ENCODE measurements at regions not wholly inside any gene's neighbourhood (a gene's known extent, or its start where the extent isn't known, plus 50 kb on each side); places are given as distances from the start of the nearest gene placed in this dataset.
"Not testable (repeated sequence)": the region's sequence is repeated elsewhere in the genome, so short reads cannot be mapped to it uniquely, and the experiment has no call there.

DNA sequence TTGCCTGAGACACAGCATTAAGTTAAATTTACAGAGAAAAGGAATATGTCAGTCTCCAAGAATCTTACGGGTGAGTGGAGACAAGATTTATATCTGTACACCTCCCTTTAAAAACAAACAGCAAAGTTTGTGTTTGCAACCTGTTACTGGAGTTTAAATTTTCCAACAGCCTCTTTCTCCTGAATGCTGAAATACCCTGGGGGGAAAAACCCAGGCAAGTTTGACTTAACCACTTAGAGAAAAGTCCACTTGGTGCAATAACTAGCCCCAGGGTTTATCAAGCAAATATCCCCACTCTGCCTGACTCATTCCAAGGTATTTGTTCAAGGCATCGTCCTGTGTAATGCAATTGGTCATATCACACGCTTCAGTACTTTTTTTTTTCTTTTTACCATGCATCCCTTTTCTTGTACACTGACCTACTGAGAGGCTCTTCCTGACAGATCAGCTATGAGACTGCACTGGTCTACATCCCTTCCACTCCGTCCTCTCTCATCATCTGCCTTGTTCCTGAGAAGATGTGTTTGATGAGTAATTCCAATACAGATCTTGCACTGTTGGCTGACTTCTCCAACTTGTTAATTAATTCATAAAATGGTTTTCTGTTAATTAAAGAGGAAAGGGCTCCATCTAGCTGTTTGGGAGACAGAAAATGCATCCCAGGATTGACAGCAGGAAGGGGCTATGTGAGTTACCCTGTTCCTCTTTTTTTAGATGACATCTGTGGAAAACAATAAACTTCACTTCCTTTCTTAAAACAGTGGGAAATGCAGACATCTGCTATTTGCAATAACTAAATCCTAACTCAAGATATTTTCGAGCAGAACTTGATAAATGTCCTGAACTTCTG lies 212.5 kb upstream of the IRS2 start:
- H4K5ac ChIP-seq (ENCODE audit: low read length): no peak overlapping the region
- H3K36me3 ChIP-seq (ENCODE audit: control insufficient read depth, insufficient read depth, low read length): no peaks in the 10 kb centered on the region
- no peak overlapping the region for H3K27ac ChIP-seq (ENCODE audit: low read depth, low read length)
- WGBS (ENCODE audit: extremely low coverage, insufficient coverage, low lambda C conversion rate): no CpG with 5 or more reads among the region's 5 CpGs
- no peak overlapping the region for H3K4ac ChIP-seq (ENCODE audit: low read depth, low read length)
- H3K4me1 ChIP-seq (ENCODE audit: control insufficient read depth, low read depth, low read length): no peaks in the 10 kb centered on the region
- H3K4me3 ChIP-seq (ENCODE audit: low read length): no peak overlapping the region
- no peak overlapping the region for H4K8ac ChIP-seq (ENCODE audit: low read depth, low read length)
- no peak overlapping the region for H3K9ac ChIP-seq (ENCODE audit: low read length)
- no peak overlapping the region for H3K23ac ChIP-seq (ENCODE audit: low read length)
- no peak overlapping the region for H3K4me2 ChIP-seq (ENCODE audit: low read length)
- H3K18ac ChIP-seq (ENCODE audit: low read length): no peak overlapping the region
- H2BK5ac ChIP-seq (ENCODE audit: low read length): no peak overlapping the region
- no peak overlapping the region for H2BK120ac ChIP-seq (ENCODE audit: low read depth, low read length)
- H3K79me1 ChIP-seq (ENCODE audit: low read length): no peaks in the 10 kb centered on the region
- H3K27me3 ChIP-seq (ENCODE audit: insufficient read depth, low read length, poor library complexity): no peaks in the 10 kb centered on the region
- H2BK15ac ChIP-seq (replicated peaks; ENCODE audit: low read depth): no peak overlapping the region
- no peak overlapping the region for H2AK5ac ChIP-seq (ENCODE audit: low read length)
- no peak for DNase-seq
- H3K56ac ChIP-seq (ENCODE audit: low read length): no peak overlapping the region
- no peaks in the 10 kb centered on the region for H3K79me2 ChIP-seq (ENCODE audit: control insufficient read depth, insufficient read depth, low read length)

- no peak overlapping the region for H3K4me2 ChIP-seq (ENCODE audit: low read length)
- no peak overlapping the region for H4K5ac ChIP-seq (ENCODE audit: low read length)
- no peak overlapping the region for H3K4ac ChIP-seq (ENCODE audit: low read depth, low read length)
- H2BK5ac ChIP-seq (ENCODE audit: low read length): no peak overlapping the region
- no peak for DNase-seq
- no peak overlapping the region for H3K56ac ChIP-seq (ENCODE audit: low read length)
- no peak overlapping the region for H4K8ac ChIP-seq (ENCODE audit: low read depth, low read length)
- no peak overlapping the region for H3K9ac ChIP-seq (ENCODE audit: low read length)
- H3K23ac ChIP-seq (ENCODE audit: low read length): no peak overlapping the region
- H2AK5ac ChIP-seq (ENCODE audit: low read length): no peak overlapping the region
- H3K79me1 ChIP-seq (ENCODE audit: low read length): no peaks in the 10 kb centered on the region
- H3K18ac ChIP-seq (ENCODE audit: low read length): no peak overlapping the region
- H2BK15ac ChIP-seq (replicated peaks; ENCODE audit: low read depth): no peak overlapping the region
- no peaks in the 10 kb centered on the region for H3K4me1 ChIP-seq (ENCODE audit: control insufficient read depth, low read depth, low read length)
- no peak overlapping the region for H3K27ac ChIP-seq (ENCODE audit: low read depth, low read length)
- H2BK120ac ChIP-seq (ENCODE audit: low read depth, low read length): no peak overlapping the region
- H3K79me2 ChIP-seq (ENCODE audit: control insufficient read depth, insufficient read depth, low read length): no peaks in the 10 kb centered on the region
- H3K4me3 ChIP-seq (ENCODE audit: low read length): no peak overlapping the region
- no peaks in the 10 kb centered on the region for H3K36me3 ChIP-seq (ENCODE audit: control insufficient read depth, insufficient read depth, low read length)
- WGBS (ENCODE audit: extremely low coverage, insufficient coverage, low lambda C conversion rate): 100% methylated on average over 1 of the region's 1 CpG
- no peaks in the 10 kb centered on the region for H3K27me3 ChIP-seq (ENCODE audit: insufficient read depth, low read length, poor library complexity)
Measured at GRCh38 chr13:109998037-109998436, 211.7 kb upstream of the IRS2 start.

DNA sequence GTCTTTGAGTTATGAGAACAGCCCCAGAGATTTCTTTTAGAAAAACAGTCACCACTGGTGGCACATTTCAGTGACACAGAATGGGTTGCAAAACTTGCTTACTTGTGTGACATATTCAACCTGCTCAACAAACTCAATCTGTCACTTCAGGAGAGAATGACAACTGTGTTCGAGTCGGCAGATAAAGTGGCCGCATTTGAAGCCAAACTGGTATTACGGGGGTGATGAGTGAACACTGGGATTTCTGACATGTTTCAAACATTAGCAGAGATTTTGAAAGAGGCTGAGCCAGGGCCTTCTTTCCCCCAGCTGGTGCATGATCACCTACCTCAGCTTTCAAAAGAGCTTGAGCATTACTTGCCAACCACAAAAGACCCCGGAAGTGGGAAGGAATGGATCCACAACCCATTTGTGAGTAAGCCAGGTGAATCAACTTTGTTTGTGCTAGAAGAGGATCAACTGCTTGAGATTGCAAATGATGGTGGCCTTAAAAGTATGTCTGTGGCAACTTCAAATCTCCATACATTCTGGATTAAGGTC lies 210.7 kb upstream of the IRS2 start:
- not testable (repeated sequence) for H2AK5ac ChIP-seq (ENCODE audit: low read length); H2BK5ac ChIP-seq (ENCODE audit: low read length); H3K56ac ChIP-seq (ENCODE audit: low read length); H3K36me3 ChIP-seq (ENCODE audit: control insufficient read depth, insufficient read depth, low read length); H3K23ac ChIP-seq (ENCODE audit: low read length); DNase-seq; H3K9ac ChIP-seq (ENCODE audit: low read length); H3K18ac ChIP-seq (ENCODE audit: low read length); H3K4me2 ChIP-seq (ENCODE audit: low read length); H3K27me3 ChIP-seq (ENCODE audit: insufficient read depth, low read length, poor library complexity); H3K4me1 ChIP-seq (ENCODE audit: control insufficient read depth, low read depth, low read length); H3K4me3 ChIP-seq (ENCODE audit: low read length); H3K4ac ChIP-seq (ENCODE audit: low read depth, low read length); H3K79me2 ChIP-seq (ENCODE audit: control insufficient read depth, insufficient read depth, low read length); H4K8ac ChIP-seq (ENCODE audit: low read depth, low read length); H3K27ac ChIP-seq (ENCODE audit: low read depth, low read length); H3K79me1 ChIP-seq (ENCODE audit: low read length); H2BK15ac ChIP-seq (replicated peaks; ENCODE audit: low read depth); H4K5ac ChIP-seq (ENCODE audit: low read length); H2BK120ac ChIP-seq (ENCODE audit: low read depth, low read length)
- no CpG with 5 or more reads among the region's 5 CpGs for WGBS (ENCODE audit: extremely low coverage, insufficient coverage, low lambda C conversion rate)

GRCh38 chr13:109996404-109996960 lies 210.1 kb upstream of the IRS2 start:
- no peak overlapping the region for H4K8ac ChIP-seq (ENCODE audit: low read depth, low read length)
- no peaks in the 10 kb centered on the region for H3K79me2 ChIP-seq (ENCODE audit: control insufficient read depth, insufficient read depth, low read length)
- H3K36me3 ChIP-seq (ENCODE audit: control insufficient read depth, insufficient read depth, low read length): no peaks in the 10 kb centered on the region
- H3K27ac ChIP-seq (ENCODE audit: low read depth, low read length): no peak overlapping the region
- H3K4me1 ChIP-seq (ENCODE audit: control insufficient read depth, low read depth, low read length): no peaks in the 10 kb centered on the region
- H3K23ac ChIP-seq (ENCODE audit: low read length): no peak overlapping the region
- H3K9ac ChIP-seq (ENCODE audit: low read length): no peak overlapping the region
- no peak overlapping the region for H3K4ac ChIP-seq (ENCODE audit: low read depth, low read length)
- H2BK120ac ChIP-seq (ENCODE audit: low read depth, low read length): no peak overlapping the region
- H3K4me3 ChIP-seq (ENCODE audit: low read length): no peak overlapping the region
- H2AK5ac ChIP-seq (ENCODE audit: low read length): no peak overlapping the region
- H3K18ac ChIP-seq (ENCODE audit: low read length): no peak overlapping the region
- H2BK5ac ChIP-seq (ENCODE audit: low read length): no peak overlapping the region
- no peak overlapping the region for H2BK15ac ChIP-seq (replicated peaks; ENCODE audit: low read depth)
- H3K56ac ChIP-seq (ENCODE audit: low read length): no peak overlapping the region
- no CpG with 5 or more reads among the region's 10 CpGs for WGBS (ENCODE audit: extremely low coverage, insufficient coverage, low lambda C conversion rate)
- no peak overlapping the region for H4K5ac ChIP-seq (ENCODE audit: low read length)
- no peak overlapping the region for H3K4me2 ChIP-seq (ENCODE audit: low read length)
- H3K27me3 ChIP-seq (ENCODE audit: insufficient read depth, low read length, poor library complexity): no peaks in the 10 kb centered on the region
- DNase-seq: no peak
- no peaks in the 10 kb centered on the region for H3K79me1 ChIP-seq (ENCODE audit: low read length)

DNA sequence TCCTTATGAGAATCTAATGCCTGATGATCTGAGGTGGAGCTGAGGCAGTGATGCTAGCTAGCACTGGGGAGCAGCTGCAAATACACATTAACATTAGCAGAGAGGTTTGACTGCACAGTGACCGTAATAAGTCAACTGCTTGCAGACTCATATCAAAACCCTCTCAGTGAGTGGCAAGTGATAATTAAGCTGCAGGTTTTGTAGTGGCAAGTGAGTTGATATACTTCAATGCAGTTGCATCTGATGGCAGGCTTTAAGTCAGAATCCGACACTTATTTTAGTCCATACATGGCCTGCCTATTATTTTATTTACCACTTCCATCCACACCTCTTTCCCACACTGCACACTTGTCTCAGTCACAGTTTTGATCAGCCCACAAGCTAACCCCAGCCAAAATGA lies 209.2 kb upstream of the IRS2 start:
- no peak overlapping the region for H2AK5ac ChIP-seq (ENCODE audit: low read length)
- H3K23ac ChIP-seq (ENCODE audit: low read length): no peak overlapping the region
- no peak overlapping the region for H3K4me2 ChIP-seq (ENCODE audit: low read length)
- no peak overlapping the region for H4K8ac ChIP-seq (ENCODE audit: low read depth, low read length)
- H3K27ac ChIP-seq (ENCODE audit: low read depth, low read length): no peak overlapping the region
- no peak overlapping the region for H3K4ac ChIP-seq (ENCODE audit: low read depth, low read length)
- H4K5ac ChIP-seq (ENCODE audit: low read length): no peak overlapping the region
- H2BK15ac ChIP-seq (replicated peaks; ENCODE audit: low read depth): no peak overlapping the region
- no peak overlapping the region for H3K56ac ChIP-seq (ENCODE audit: low read length)
- H3K79me1 ChIP-seq (ENCODE audit: low read length): no peaks in the 10 kb centered on the region
- no peaks in the 10 kb centered on the region for H3K27me3 ChIP-seq (ENCODE audit: insufficient read depth, low read length, poor library complexity)
- no peak overlapping the region for H2BK120ac ChIP-seq (ENCODE audit: low read depth, low read length)
- WGBS (ENCODE audit: extremely low coverage, insufficient coverage, low lambda C conversion rate): no CpG with 5 or more reads among the region's 2 CpGs
- H2BK5ac ChIP-seq (ENCODE audit: low read length): no peak overlapping the region
- no peaks in the 10 kb centered on the region for H3K36me3 ChIP-seq (ENCODE audit: control insufficient read depth, insufficient read depth, low read length)
- H3K18ac ChIP-seq (ENCODE audit: low read length): no peak overlapping the region
- H3K4me1 ChIP-seq (ENCODE audit: control insufficient read depth, low read depth, low read length): no peaks in the 10 kb centered on the region
- H3K4me3 ChIP-seq (ENCODE audit: low read length): no peak overlapping the region
- no peaks in the 10 kb centered on the region for H3K79me2 ChIP-seq (ENCODE audit: control insufficient read depth, insufficient read depth, low read length)
- DNase-seq: no peak
- no peak overlapping the region for H3K9ac ChIP-seq (ENCODE audit: low read length)
